ENCODE measurements at regions not wholly inside any gene's neighbourhood (a gene's known extent, or its start where the extent isn't known, plus 50 kb on each side); places are given as distances from the start of the nearest gene placed in this dataset.

- Histone ChIP-seq H3K4me2 (ENCODE audit: low read length) (no peak overlapping the region), H3K9me3 (ENCODE audit: insufficient read depth, low read depth, low read length) (no peaks in the 10 kb centered on the region), H2BK120ac (ENCODE audit: insufficient read depth, low read length, poor library complexity) (no peak overlapping the region), H4K91ac (ENCODE audit: low read depth, low read length) (no peak overlapping the region), H2BK5ac (ENCODE audit: low read depth, low read length, poor library complexity) (no peak overlapping the region), H3K4me1 (ENCODE audit: control insufficient read depth in 1 of 2, insufficient read depth in 2 of 2, low read length in 2 of 2) (no peaks in the 10 kb centered on the region), H3K79me1 (ENCODE audit: low read length) (no peaks in the 10 kb centered on the region), H3K14ac (ENCODE audit: low read length) (no peak overlapping the region), H3K27ac (ENCODE audit: low read depth, low read length) (no peak overlapping the region), H3K9ac (ENCODE audit: low read length) (no peak overlapping the region), H3K18ac (ENCODE audit: low read length) (no peak overlapping the region), H3K36me3 (ENCODE audit: control insufficient read depth in 1 of 2, insufficient read depth in 2 of 2, low read length in 2 of 2) (no peaks in the 10 kb centered on the region), H2AK5ac (ENCODE audit: low read length) (no peak overlapping the region), H3K79me2 (ENCODE audit: control insufficient read depth, insufficient read depth, low read length, poor library complexity) (no peaks in the 10 kb centered on the region), H4K12ac (ENCODE audit: low read depth, low read length) (no peak overlapping the region), H3K4ac (ENCODE audit: low read depth, low read length) (no peak overlapping the region), H2AFZ (ENCODE audit: insufficient read depth, low read length, poor library complexity) (no peak overlapping the region), H3K27me3 (ENCODE audit: insufficient read depth, low read length) (no peaks in the 10 kb centered on the region), H3K23ac (ENCODE audit: low read length) (no peak overlapping the region), H4K8ac (ENCODE audit: low read depth, low read length) (no peak overlapping the region), H2BK12ac (ENCODE audit: low read length) (no peak overlapping the region), H3K4me3 (ENCODE audit: low read depth, low read length) (no peak overlapping the region)
- no peak for DNase-seq
- no CpG with 5 or more reads among the region's 2 CpGs for WGBS (ENCODE audit: extremely low coverage, insufficient coverage, insufficient read length)
Observed at GRCh38 chr12:94071258-94071657, 77.1 kb upstream of the PLXNC1 start.

GRCh38 chr12:94073441-94074051 lies 74.8 kb upstream of the PLXNC1 start:
- H3K27ac ChIP-seq (ENCODE audit: low read depth, low read length) = no peak overlapping the region
- no peak overlapping the region for H3K14ac ChIP-seq (ENCODE audit: low read length)
- H4K91ac ChIP-seq (ENCODE audit: low read depth, low read length) = no peak overlapping the region
- H3K23ac ChIP-seq (ENCODE audit: low read length) = no peak overlapping the region
- no peak overlapping the region for H2BK120ac ChIP-seq (ENCODE audit: insufficient read depth, low read length, poor library complexity)
- H3K9me3 ChIP-seq (ENCODE audit: insufficient read depth, low read depth, low read length) = no peaks in the 10 kb centered on the region
- H4K12ac ChIP-seq (ENCODE audit: low read depth, low read length) = no peak overlapping the region
- H2AFZ ChIP-seq (ENCODE audit: insufficient read depth, low read length, poor library complexity) = no peak overlapping the region
- H3K4me3 ChIP-seq (ENCODE audit: low read depth, low read length) = no peak overlapping the region
- H3K79me1 ChIP-seq (ENCODE audit: low read length) = no peaks in the 10 kb centered on the region
- H3K27me3 ChIP-seq (ENCODE audit: insufficient read depth, low read length) = no peaks in the 10 kb centered on the region
- DNase-seq = no peak
- no CpG with 5 or more reads among the region's 9 CpGs for WGBS (ENCODE audit: extremely low coverage, insufficient coverage, insufficient read length)
- H3K18ac ChIP-seq (ENCODE audit: low read length) = no peak overlapping the region
- no peaks in the 10 kb centered on the region for H3K36me3 ChIP-seq (ENCODE audit: control insufficient read depth in 1 of 2, insufficient read depth in 2 of 2, low read length in 2 of 2)
- H3K9ac ChIP-seq (ENCODE audit: low read length) = no peak overlapping the region
- no peak overlapping the region for H3K4ac ChIP-seq (ENCODE audit: low read depth, low read length)
- no peaks in the 10 kb centered on the region for H3K79me2 ChIP-seq (ENCODE audit: control insufficient read depth, insufficient read depth, low read length, poor library complexity)
- no peak overlapping the region for H2AK5ac ChIP-seq (ENCODE audit: low read length)
- no peaks in the 10 kb centered on the region for H3K4me1 ChIP-seq (ENCODE audit: control insufficient read depth in 1 of 2, insufficient read depth in 2 of 2, low read length in 2 of 2)
- H3K4me2 ChIP-seq (ENCODE audit: low read length) = no peak overlapping the region
- no peak overlapping the region for H4K8ac ChIP-seq (ENCODE audit: low read depth, low read length)
- no peak overlapping the region for H2BK12ac ChIP-seq (ENCODE audit: low read length)
- no peak overlapping the region for H2BK5ac ChIP-seq (ENCODE audit: low read depth, low read length, poor library complexity)

- Histone ChIP-seq H2AFZ (ENCODE audit: insufficient read depth, low read length, poor library complexity) (no peak overlapping the region), H2BK120ac (ENCODE audit: insufficient read depth, low read length, poor library complexity) (no peak overlapping the region), H3K4me2 (ENCODE audit: low read length) (no peak overlapping the region), H4K91ac (ENCODE audit: low read depth, low read length) (no peak overlapping the region), H3K14ac (ENCODE audit: low read length) (no peak overlapping the region), H3K4me1 (ENCODE audit: control insufficient read depth in 1 of 2, insufficient read depth in 2 of 2, low read length in 2 of 2) (no peaks in the 10 kb centered on the region), H3K79me2 (ENCODE audit: control insufficient read depth, insufficient read depth, low read length, poor library complexity) (no peaks in the 10 kb centered on the region), H2BK5ac (ENCODE audit: low read depth, low read length, poor library complexity) (no peak overlapping the region), H3K27ac (ENCODE audit: low read depth, low read length) (no peak overlapping the region), H3K36me3 (ENCODE audit: control insufficient read depth in 1 of 2, insufficient read depth in 2 of 2, low read length in 2 of 2) (no peaks in the 10 kb centered on the region), H3K9me3 (ENCODE audit: insufficient read depth, low read depth, low read length) (no peaks in the 10 kb centered on the region), H3K79me1 (ENCODE audit: low read length) (no peaks in the 10 kb centered on the region), H3K27me3 (ENCODE audit: insufficient read depth, low read length) (no peaks in the 10 kb centered on the region), H2AK5ac (ENCODE audit: low read length) (no peak overlapping the region), H3K9ac (ENCODE audit: low read length) (no peak overlapping the region), H4K12ac (ENCODE audit: low read depth, low read length) (no peak overlapping the region), H3K4ac (ENCODE audit: low read depth, low read length) (no peak overlapping the region), H3K18ac (ENCODE audit: low read length) (no peak overlapping the region), H3K23ac (ENCODE audit: low read length) (no peak overlapping the region), H3K4me3 (ENCODE audit: low read depth, low read length) (no peak overlapping the region), H2BK12ac (ENCODE audit: low read length) (no peak overlapping the region), H4K8ac (ENCODE audit: low read depth, low read length) (no peak overlapping the region)
- no peak for DNase-seq
- WGBS (ENCODE audit: extremely low coverage, insufficient coverage, insufficient read length) = no CpG with 5 or more reads among the region's 14 CpGs
Observed at GRCh38 chr12:94074216-94074979, 74.0 kb upstream of the PLXNC1 start.

- no peaks in the 10 kb centered on the region for H3K79me1 ChIP-seq (ENCODE audit: low read length)
- WGBS (ENCODE audit: extremely low coverage, insufficient coverage, insufficient read length) = no CpG with 5 or more reads among the region's 5 CpGs
- no peak overlapping the region for H2BK5ac ChIP-seq (ENCODE audit: low read depth, low read length, poor library complexity)
- H3K9me3 ChIP-seq (ENCODE audit: insufficient read depth, low read depth, low read length) = no peaks in the 10 kb centered on the region
- no peak overlapping the region for H2AK5ac ChIP-seq (ENCODE audit: low read length)
- H3K14ac ChIP-seq (ENCODE audit: low read length) = no peak overlapping the region
- H3K23ac ChIP-seq (ENCODE audit: low read length) = no peak overlapping the region
- no peak overlapping the region for H3K27ac ChIP-seq (ENCODE audit: low read depth, low read length)
- no peak overlapping the region for H3K4me2 ChIP-seq (ENCODE audit: low read length)
- no peaks in the 10 kb centered on the region for H3K79me2 ChIP-seq (ENCODE audit: control insufficient read depth, insufficient read depth, low read length, poor library complexity)
- H3K4me3 ChIP-seq (ENCODE audit: low read depth, low read length) = no peak overlapping the region
- H2BK120ac ChIP-seq (ENCODE audit: insufficient read depth, low read length, poor library complexity) = no peak overlapping the region
- H2AFZ ChIP-seq (ENCODE audit: insufficient read depth, low read length, poor library complexity) = no peak overlapping the region
- peak; percentile 14 to 66 for DNase-seq
- H3K4me1 ChIP-seq (ENCODE audit: control insufficient read depth in 1 of 2, insufficient read depth in 2 of 2, low read length in 2 of 2) = no peaks in the 10 kb centered on the region
- H4K8ac ChIP-seq (ENCODE audit: low read depth, low read length) = no peak overlapping the region
- H3K4ac ChIP-seq (ENCODE audit: low read depth, low read length) = no peak overlapping the region
- H3K36me3 ChIP-seq (ENCODE audit: control insufficient read depth in 1 of 2, insufficient read depth in 2 of 2, low read length in 2 of 2) = no peaks in the 10 kb centered on the region
- H2BK12ac ChIP-seq (ENCODE audit: low read length) = no peak overlapping the region
- no peak overlapping the region for H3K18ac ChIP-seq (ENCODE audit: low read length)
- no peak overlapping the region for H4K91ac ChIP-seq (ENCODE audit: low read depth, low read length)
- H3K27me3 ChIP-seq (ENCODE audit: insufficient read depth, low read length) = no peaks in the 10 kb centered on the region
- no peak overlapping the region for H3K9ac ChIP-seq (ENCODE audit: low read length)
- H4K12ac ChIP-seq (ENCODE audit: low read depth, low read length) = no peak overlapping the region
Observed at GRCh38 chr12:94074980-94075629, 73.3 kb upstream of the PLXNC1 start.
